ENCODE measurements at regions not wholly inside any gene's neighbourhood (a gene's known extent, or its start where the extent isn't known, plus 50 kb on each side); places are given as distances from the start of the nearest gene placed in this dataset.

- no peak overlapping the region; a peak in 2 of 22 replicates for H3K9ac ChIP-seq
- no peak overlapping the region for H3K4me3 ChIP-seq
- peak overlapping the region in 9 of 11 experiments; percentile 5 to 45 (median 32); a peak in 15 of 22 replicates for H3K4me2 ChIP-seq
- H3K4me1 ChIP-seq, result peaks cover 0 to 34% (median 23%) of the 10 kb centered on the region in 10 experiments; a peak in 15 of 20 replicates
- H3K9me3 ChIP-seq (replicated peaks in 1 of 11), result peaks cover 10 to 42% (median 25%) of the 10 kb centered on the region in 11 experiments
- H4K20me1 ChIP-seq, result no peaks in the 10 kb centered on the region
- H3K36me3 ChIP-seq, result no peaks in the 10 kb centered on the region
- no peak for TF ChIP-seq Cebpa-rat (IDR thresholded peaks at IDR 0.05)
- H3K27ac ChIP-seq, result peak overlapping the region in 5 of 11 experiments; percentile 8 to 46 (median 24); a peak in 6 of 22 replicates
- H3K27me3 ChIP-seq, result no peaks in the 10 kb centered on the region
Measured at GRCh38 chr9:90985631-90986030, 184.0 kb downstream of the SYK start.

GRCh38 chr9:90986161-90986560 is 184.5 kb downstream of the SYK start:
- peaks cover 16 to 42% (median 25%) of the 10 kb centered on the region in 11 experiments for H3K9me3 ChIP-seq (replicated peaks in 1 of 11)
- TF ChIP-seq Cebpa-rat (IDR thresholded peaks at IDR 0.05), result no peak
- 0 out of 22 replicates have a peak overlapping the region, but pooled peaks of 3 of the 11 experiments have one; percentile 8 to 24 (median 15) for H3K27ac ChIP-seq
- no peak overlapping the region for H3K4me3 ChIP-seq
- H3K4me1 ChIP-seq, result peaks cover 0 to 34% (median 23%) of the 10 kb centered on the region in 10 experiments; a peak in 15 of 20 replicates
- H3K9ac ChIP-seq, result no peak overlapping the region
- H3K27me3 ChIP-seq, result no peaks in the 10 kb centered on the region
- no peaks in the 10 kb centered on the region for H4K20me1 ChIP-seq
- H3K4me2 ChIP-seq, result peak overlapping the region in 7 of 11 experiments; percentile 26 to 45 (median 42); a peak in 10 of 22 replicates
- H3K36me3 ChIP-seq, result no peaks in the 10 kb centered on the region

GRCh38 chr9:90987566-90987965 is 185.9 kb downstream of the SYK start:
- Histone ChIP-seq H3K4me1 (peaks cover 0 to 34% (median 23%) of the 10 kb centered on the region in 10 experiments; a peak in 15 of 20 replicates), H3K27ac (no peak overlapping the region), H3K9ac (no peak overlapping the region), H3K9me3 (replicated peaks in 1 of 11) (peaks cover 24 to 46% (median 36%) of the 10 kb centered on the region in 11 experiments), H4K20me1 (no peaks in the 10 kb centered on the region), H3K4me3 (no peak overlapping the region), H3K36me3 (no peaks in the 10 kb centered on the region; a peak in 1 of 22 replicates), H3K27me3 (no peaks in the 10 kb centered on the region), H3K4me2 (no peak overlapping the region)
- no peak for TF ChIP-seq Cebpa-rat (IDR thresholded peaks at IDR 0.05)

- Histone ChIP-seq H3K4me3 (no peak overlapping the region), H3K4me1 (peaks cover 0 to 33% (median 21%) of the 10 kb centered on the region in 10 experiments; a peak in 15 of 20 replicates), H3K27me3 (no peaks in the 10 kb centered on the region), H4K20me1 (no peaks in the 10 kb centered on the region), H3K4me2 (no peak overlapping the region), H3K36me3 (no peaks in the 10 kb centered on the region; a peak in 1 of 22 replicates), H3K27ac (no peak overlapping the region), H3K9ac (no peak overlapping the region), H3K9me3 (replicated peaks in 1 of 11) (peaks cover 24 to 50% (median 36%) of the 10 kb centered on the region in 11 experiments)
- no peak for TF ChIP-seq Cebpa-rat (IDR thresholded peaks at IDR 0.05)
Measured at GRCh38 chr9:90988318-90988717, 186.7 kb downstream of the SYK start.

DNA sequence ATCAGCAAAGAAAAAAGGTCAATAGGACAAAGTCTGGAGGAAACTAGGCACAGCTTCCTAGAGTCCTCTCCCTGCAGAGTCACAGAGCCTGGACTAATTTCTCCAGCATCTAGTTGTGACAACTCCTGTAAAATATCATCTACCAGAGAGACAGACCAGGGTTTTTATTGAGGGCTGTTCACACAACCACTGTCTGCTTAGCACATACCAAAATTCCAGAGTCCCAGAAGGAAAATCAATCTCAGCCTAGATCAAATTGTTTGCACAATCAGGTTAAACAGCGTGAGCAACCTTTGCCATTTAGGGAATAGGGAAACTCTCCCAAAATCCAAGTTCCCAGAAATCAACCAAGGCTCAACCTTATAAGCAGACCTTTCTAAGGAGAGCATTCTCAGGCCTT is 190.3 kb downstream of the SYK start:
- Histone ChIP-seq H3K27me3 (no peaks in the 10 kb centered on the region), H3K27ac (no peak overlapping the region), H3K4me2 (no peak overlapping the region), H3K4me1 (peaks cover 0 to 8% (median 3%) of the 10 kb centered on the region in 10 experiments; a peak in 5 of 20 replicates), H4K20me1 (no peaks in the 10 kb centered on the region), H3K9me3 (replicated peaks in 1 of 11) (peaks cover 41 to 73% (median 58%) of the 10 kb centered on the region in 11 experiments), H3K9ac (no peak overlapping the region), H3K4me3 (no peak overlapping the region), H3K36me3 (no peaks in the 10 kb centered on the region; a peak in 1 of 22 replicates)
- TF ChIP-seq Cebpa-rat (IDR thresholded peaks at IDR 0.05), result no peak

DNA sequence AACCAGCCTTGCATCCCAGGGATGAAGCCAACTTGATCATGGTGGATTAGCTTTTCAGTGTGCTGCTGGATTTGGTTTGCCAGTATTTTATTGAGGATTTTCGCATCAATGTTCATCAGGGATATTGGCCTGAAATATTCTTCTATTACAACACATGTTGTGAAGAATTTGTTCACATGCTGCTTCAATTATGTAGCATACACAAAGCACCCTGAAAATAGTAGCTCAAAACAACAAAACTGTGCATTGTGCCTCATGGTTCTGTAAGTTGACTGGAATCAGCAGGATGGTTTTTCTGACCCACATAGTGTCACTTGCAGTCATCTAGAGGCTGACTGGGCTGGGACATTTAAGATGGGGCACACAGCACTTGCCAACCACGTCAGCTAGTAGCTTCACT is 193.9 kb downstream of the SYK start:
- TF ChIP-seq Cebpa-rat (IDR thresholded peaks at IDR 0.05), result no peak
- Histone ChIP-seq H3K27ac (no peak overlapping the region), H3K9me3 (replicated peaks in 1 of 11) (peaks cover 30 to 73% (median 58%) of the 10 kb centered on the region in 11 experiments), H3K27me3 (no peaks in the 10 kb centered on the region), H3K4me3 (no peak overlapping the region), H4K20me1 (no peaks in the 10 kb centered on the region), H3K4me2 (no peak overlapping the region), H3K36me3 (no peaks in the 10 kb centered on the region; a peak in 1 of 22 replicates), H3K4me1 (peaks cover 0 to 14% (median 7%) of the 10 kb centered on the region in 10 experiments; a peak in 13 of 20 replicates), H3K9ac (no peak overlapping the region)

- no peak overlapping the region for H3K27ac ChIP-seq
- H3K9me3 ChIP-seq (replicated peaks in 1 of 11), result peaks cover 21 to 69% (median 49%) of the 10 kb centered on the region in 11 experiments
- 0 out of 22 replicates have a peak overlapping the region, but pooled peaks of 2 of the 11 experiments have one; percentile 1 to 4 for H3K4me2 ChIP-seq
- TF ChIP-seq Cebpa-rat (IDR thresholded peaks at IDR 0.05), result no peak
- no peak overlapping the region for H3K9ac ChIP-seq
- no peak overlapping the region for H3K4me3 ChIP-seq
- H3K27me3 ChIP-seq, result no peaks in the 10 kb centered on the region
- peaks cover 0 to 14% (median 7%) of the 10 kb centered on the region in 10 experiments; a peak in 13 of 20 replicates for H3K4me1 ChIP-seq
- H4K20me1 ChIP-seq, result no peaks in the 10 kb centered on the region
- no peaks in the 10 kb centered on the region; a peak in 1 of 22 replicates for H3K36me3 ChIP-seq
Measured at GRCh38 chr9:90996154-90997065, 194.8 kb downstream of the SYK start.

DNA sequence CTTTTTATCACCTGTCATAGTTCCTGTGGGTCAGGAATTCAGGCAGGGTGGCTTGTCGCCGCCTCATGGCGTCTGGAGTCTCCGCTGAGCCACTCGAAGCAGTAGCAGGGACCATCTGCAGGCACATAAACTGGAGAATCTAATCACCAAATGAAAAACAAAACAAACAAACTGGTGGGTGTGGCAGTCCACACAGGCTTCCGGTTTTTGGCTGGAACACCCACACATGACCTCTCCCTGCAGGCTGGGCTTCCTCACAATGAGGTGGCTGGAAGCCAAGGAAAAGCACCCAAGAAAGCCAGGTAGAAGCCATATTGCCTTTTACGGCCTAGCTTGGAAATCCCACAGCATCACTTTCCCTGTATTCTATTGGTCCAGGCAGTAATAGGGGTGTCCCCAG is 197.0 kb downstream of the SYK start:
- Histone ChIP-seq H3K9me3 (replicated peaks in 1 of 11) (peaks cover 14 to 77% (median 45%) of the 10 kb centered on the region in 11 experiments), H4K20me1 (no peaks in the 10 kb centered on the region), H3K4me1 (peaks cover 0 to 14% (median 7%) of the 10 kb centered on the region in 10 experiments; a peak in 13 of 20 replicates), H3K36me3 (no peaks in the 10 kb centered on the region), H3K27ac (peak overlapping the region in 3 of 11 experiments; percentile 27 to 63 (median 29); a peak in 4 of 22 replicates), H3K4me2 (peak overlapping the region in 5 of 11 experiments; percentile 37 to 82 (median 68); a peak in 11 of 22 replicates), H3K9ac (peak overlapping the region in 1 of 11 experiments; percentile 50; a peak in 1 of 22 replicates), H3K27me3 (no peaks in the 10 kb centered on the region), H3K4me3 (no peak overlapping the region; a peak in 1 of 20 replicates)
- no peak for TF ChIP-seq Cebpa-rat (IDR thresholded peaks at IDR 0.05)
